B cell (primary cell): ENCODE measurements at regions not wholly inside any gene's neighbourhood (a gene's known extent, or its start where the extent isn't known, plus 50 kb on each side); places are given as distances from the start of the nearest gene placed in this dataset.

ENCODE experiments used
- ATAC-seq: fragments of 200-7000 bp; cut with Tn5 transposase; one replicate; pipeline ENCODE4 v1.10.0; 2021; ENCODE audit warnings: low read depth, mild to moderate bottlenecking, moderate number of reproducible peaks, moderate library complexity
- CTCF ChIA-PET: fragments of 350-600 bp; sonication (Branson Sonifier 250); formaldehyde crosslinking; loops from one replicate; lab custom pipeline; 2021; ENCODE audit warnings: antibody characterized with exemption, inconsistent platforms; lab: Charles Lee
- POLR2A ChIA-PET: fragments of 350-600 bp; sonication (Branson Sonifier 250); formaldehyde crosslinking; loops from one replicate; lab custom pipeline; 2021; ENCODE audit warnings: antibody characterized with exemption; lab: Charles Lee
- DNase-seq: peaks from one replicate; pipeline ENCODE4 v3.0.0; 2013
- H2AFZ ChIP-seq: 2 replicates; pipeline ENCODE4 v1.6.1; 2012; ENCODE audit warnings: mild to moderate bottlenecking, low read depth, low read length; ENCODE audit not compliant: insufficient read depth, poor library complexity, severe bottlenecking
- H3K27ac ChIP-seq, 2 donors: 1 replicate in 1 of 2; 2 replicates in 1 of 2; pipeline ENCODE4 v1.5.1; 2012 to 2013; ENCODE audit warnings: low read length in 2 of 2, mild to moderate bottlenecking in 2 of 2, moderate library complexity in 1 of 2
- H3K27me3 ChIP-seq, 4 experiments: fragments of 200-600 bp in 1 of 4; sonication (generic) in 1 of 4; replicated peaks in 1 of 4; 1 replicate in 2 of 4; 2 replicates in 2 of 4; pipeline versions ENCODE4 v1.6.1 to v1.7.0; 2013 to 2016; ENCODE audit warnings: low read length in 3 of 4, mild to moderate bottlenecking in 2 of 4, mixed read lengths in 1 of 4, moderate library complexity in 1 of 4; ENCODE audit not compliant: insufficient read depth in 4 of 4, control insufficient read depth in 3 of 4; ENCODE audit errors: control extremely low read depth in 1 of 4
- H3K36me3 ChIP-seq, 2 experiments: replicated peaks in 1 of 2; 1 replicate in 1 of 2; 2 replicates in 1 of 2; pipeline versions ENCODE4 v1.6.1 to v1.7.1; 2013; ENCODE audit warnings: low read length in 1 of 2; ENCODE audit not compliant: insufficient read depth in 2 of 2, control insufficient read depth in 1 of 2; ENCODE audit errors: control extremely low read depth in 1 of 2, extremely low read depth in 1 of 2
- H3K4me1 ChIP-seq, 2 donors: fragments of 200-600 bp in 1 of 2; sonication (generic) in 1 of 2; 1 replicate in 1 of 2; 2 replicates in 1 of 2; pipeline versions ENCODE4 v1.5.1 to v1.6.1; 2013 to 2017; ENCODE audit warnings: low read length in 2 of 2; ENCODE audit not compliant: control insufficient read depth in 2 of 2, insufficient read depth in 2 of 2
- H3K4me2 ChIP-seq: replicated peaks from 2 replicates; pipeline ENCODE3; 2012; ENCODE audit warnings: mild to moderate bottlenecking, low read depth, low read length; ENCODE audit not compliant: poor library complexity, severe bottlenecking
- H3K4me3 ChIP-seq, 5 experiments: fragments of 200-600 bp in 1 of 5; sonication (generic) in 1 of 5; 1 replicate in 3 of 5; 2 replicates in 2 of 5; pipeline versions ENCODE4 v1.5.1 to v1.7.0; 2011 to 2016; ENCODE audit warnings: low read length in 4 of 5, mild to moderate bottlenecking in 4 of 5, low read depth in 2 of 5, control low read depth in 1 of 5, moderate library complexity in 1 of 5; ENCODE audit not compliant: insufficient read depth in 1 of 5; ENCODE audit errors: control extremely low read depth in 1 of 5, extremely low read depth in 1 of 5
- H3K79me2 ChIP-seq: fragments of 200-600 bp; sonication (generic); one replicate; pipeline ENCODE4 v1.6.0; 2016; ENCODE audit warnings: low read length; ENCODE audit not compliant: control insufficient read depth, insufficient read depth
- H3K9ac ChIP-seq: fragments of 200-600 bp; sonication (generic); 2 replicates; pipeline ENCODE4 v1.6.1; 2017; ENCODE audit warnings: mild to moderate bottlenecking, low read length, moderate library complexity
- H3K9me3 ChIP-seq, 3 donors: one replicate each; pipeline versions ENCODE4 v1.6.1 to v1.7.1; 2013; ENCODE audit warnings: low read length in 2 of 3; ENCODE audit not compliant: control insufficient read depth in 2 of 3, insufficient read depth in 1 of 3; ENCODE audit errors: control extremely low read depth in 1 of 3
- H4K20me1 ChIP-seq: 2 replicates; pipeline ENCODE4 v1.6.0; 2012; ENCODE audit warnings: mild to moderate bottlenecking, low read length; ENCODE audit not compliant: insufficient read depth, control insufficient read depth, poor library complexity, severe bottlenecking
- H3K27ac Mint-ChIP-seq: one replicate; pipeline ENCODE4 v1.8.0; 2021; ENCODE audit warnings: mixed read lengths
- H3K27me3 Mint-ChIP-seq: one replicate; pipeline ENCODE4 v1.8.0; 2021; ENCODE audit warnings: mixed read lengths
- H3K4me1 Mint-ChIP-seq: one replicate; pipeline ENCODE4 v1.8.0; 2021; ENCODE audit warnings: mixed read lengths
- H3K4me3 Mint-ChIP-seq: one replicate; pipeline ENCODE4 v1.8.0; 2021; ENCODE audit warnings: mixed read lengths
- H3K9me3 Mint-ChIP-seq: one replicate; pipeline ENCODE4 v1.8.0; 2022; ENCODE audit warnings: mixed read lengths; ENCODE audit not compliant: insufficient read depth
- EZH2 ChIP-seq: IDR thresholded peaks from 2 replicates; pipeline ENCODE4 v1.6.1; 2012; ENCODE audit warnings: borderline replicate concordance, low read depth, mild to moderate bottlenecking, moderate library complexity, low read length; ENCODE audit not compliant: insufficient read depth, poor library complexity, severe bottlenecking
- WGBS: methylation state at CpG from one replicate; pipeline ENCODE4 v1.1.5; 2013; ENCODE audit warnings: missing lambda C conversion rate; ENCODE audit not compliant: insufficient coverage; 5-methylcytosine and 5-hydroxymethylcytosine counted together
- intact Hi-C: fragments of 100-400 bp; cut with micrococcal nuclease; formaldehyde crosslinking; loops from one replicate; pipeline ENCODE4 v1.10.0; 2022
- TF ChIP-seq, protein P1 (sequence below): fragments of 200-600 bp; IDR thresholded peaks from one replicate; pipeline ENCODE4 v1.8.0; 2022; ENCODE audit warnings: antibody characterized with exemption, mild to moderate bottlenecking

DNA sequence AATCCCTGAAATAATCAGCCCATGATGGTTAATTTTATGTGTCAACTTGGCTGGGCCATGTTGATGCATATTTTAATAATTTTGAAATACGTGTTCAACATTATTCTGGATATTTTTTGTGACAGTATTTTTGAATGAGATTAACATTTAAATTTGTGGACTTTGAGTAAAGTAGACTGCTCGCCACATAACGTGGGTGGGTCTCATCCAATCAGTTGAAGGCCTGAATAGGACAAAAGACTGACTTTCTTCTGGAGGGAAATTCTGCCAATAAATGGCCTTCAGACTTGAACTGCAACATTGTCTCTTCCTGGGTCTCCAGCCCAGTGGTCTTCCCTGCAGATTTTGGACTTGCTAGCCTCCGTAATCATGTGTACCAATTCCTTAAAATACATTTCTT lies 53.6 kb upstream of the BICC1 start:
- H3K4me3 ChIP-seq = no peak overlapping the region

DNA sequence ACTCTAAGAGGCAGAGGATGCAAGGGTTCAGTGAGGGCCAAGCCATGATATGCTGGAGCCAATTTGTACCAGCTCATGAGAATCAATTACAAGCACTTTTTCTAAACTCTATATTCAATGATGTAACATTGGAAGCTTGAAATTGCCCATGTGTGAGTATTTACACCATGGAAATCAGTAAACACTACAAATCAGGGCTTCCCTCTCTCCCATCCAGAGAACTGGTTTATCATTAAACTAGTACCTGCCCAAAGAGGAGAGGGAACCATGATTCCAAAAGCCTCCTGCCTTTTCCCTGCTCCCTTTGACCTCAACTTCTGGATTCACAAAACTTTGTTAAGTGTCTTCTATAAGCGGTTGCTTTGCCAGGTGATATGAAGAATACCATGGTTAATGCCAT lies 52.5 kb upstream of the BICC1 start:
- CTCF ChIA-PET = no interaction called here
- no peak overlapping the region for H3K4me2 ChIP-seq
- intact Hi-C loops = no loop called here
- H3K4me1 Mint-ChIP-seq = no peaks in the 10 kb centered on the region
- no peak overlapping the region for H3K27ac Mint-ChIP-seq
- H3K9ac ChIP-seq = no peak overlapping the region
- no peak overlapping the region for H3K4me3 Mint-ChIP-seq
- H3K27me3 ChIP-seq = peaks cover 0 to 3% (median 0%) of the 10 kb centered on the region in 4 experiments
- POLR2A ChIA-PET = no interaction called here
- no peaks in the 10 kb centered on the region for H3K79me2 ChIP-seq
- DNase-seq (no peak), ATAC-seq (no peak)
- no peak overlapping the region for H2AFZ ChIP-seq
- WGBS = no CpG with 5 or more reads among the region's 1 CpG
- no peaks in the 10 kb centered on the region for H3K36me3 ChIP-seq
- H4K20me1 ChIP-seq = no peaks in the 10 kb centered on the region
- peaks cover 7% of the 10 kb centered on the region for H3K9me3 Mint-ChIP-seq
- peaks cover 8% of the 10 kb centered on the region for H3K27me3 Mint-ChIP-seq
- H3K4me1 ChIP-seq = no peaks in the 10 kb centered on the region
- TF ChIP-seq, protein P1, sequence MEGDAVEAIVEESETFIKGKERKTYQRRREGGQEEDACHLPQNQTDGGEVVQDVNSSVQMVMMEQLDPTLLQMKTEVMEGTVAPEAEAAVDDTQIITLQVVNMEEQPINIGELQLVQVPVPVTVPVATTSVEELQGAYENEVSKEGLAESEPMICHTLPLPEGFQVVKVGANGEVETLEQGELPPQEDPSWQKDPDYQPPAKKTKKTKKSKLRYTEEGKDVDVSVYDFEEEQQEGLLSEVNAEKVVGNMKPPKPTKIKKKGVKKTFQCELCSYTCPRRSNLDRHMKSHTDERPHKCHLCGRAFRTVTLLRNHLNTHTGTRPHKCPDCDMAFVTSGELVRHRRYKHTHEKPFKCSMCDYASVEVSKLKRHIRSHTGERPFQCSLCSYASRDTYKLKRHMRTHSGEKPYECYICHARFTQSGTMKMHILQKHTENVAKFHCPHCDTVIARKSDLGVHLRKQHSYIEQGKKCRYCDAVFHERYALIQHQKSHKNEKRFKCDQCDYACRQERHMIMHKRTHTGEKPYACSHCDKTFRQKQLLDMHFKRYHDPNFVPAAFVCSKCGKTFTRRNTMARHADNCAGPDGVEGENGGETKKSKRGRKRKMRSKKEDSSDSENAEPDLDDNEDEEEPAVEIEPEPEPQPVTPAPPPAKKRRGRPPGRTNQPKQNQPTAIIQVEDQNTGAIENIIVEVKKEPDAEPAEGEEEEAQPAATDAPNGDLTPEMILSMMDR = no peak
- no peak for TF ChIP-seq EZH2
- no peak overlapping the region for H3K4me3 ChIP-seq
- peaks cover 0 to 1% (median 0%) of the 10 kb centered on the region in 3 donors for H3K9me3 ChIP-seq
- H3K27ac ChIP-seq = no peak overlapping the region

More for the DNA sequence above, 53.6 kb upstream of the BICC1 start:
- no peak overlapping the region for H3K9ac ChIP-seq
- no peak overlapping the region for H3K4me2 ChIP-seq
- no peaks in the 10 kb centered on the region for H4K20me1 ChIP-seq
- peaks cover 8% of the 10 kb centered on the region for H3K27me3 Mint-ChIP-seq
- no peaks in the 10 kb centered on the region for H3K36me3 ChIP-seq
- no peaks in the 10 kb centered on the region for H3K79me2 ChIP-seq
- ChIA-PET POLR2A (no interaction called here), CTCF (interaction anchor here (1.1 kb wide), 1 partner anchor 18 kb away, joined by 3 read pairs; no protein-coding TSS in a partner anchor)
- no peak overlapping the region for H2AFZ ChIP-seq
- 93% methylated on average over 3 of the region's 4 CpGs for WGBS
- ATAC-seq = no peak
- peaks cover 0 to 1% (median 0%) of the 10 kb centered on the region in 3 donors for H3K9me3 ChIP-seq
- no peak for DNase-seq
- no peak overlapping the region for H3K4me3 Mint-ChIP-seq
- no peaks in the 10 kb centered on the region for H3K27me3 ChIP-seq
- no peaks in the 10 kb centered on the region for H3K4me1 Mint-ChIP-seq
- H3K9me3 Mint-ChIP-seq = peaks cover 7% of the 10 kb centered on the region
- TF ChIP-seq, protein P1 = no peak
- no peak for TF ChIP-seq EZH2
- H3K27ac ChIP-seq = no peak overlapping the region
- H3K4me1 ChIP-seq = no peaks in the 10 kb centered on the region
- H3K27ac Mint-ChIP-seq = no peak overlapping the region
- intact Hi-C loops = no loop called here
